GM21576 (cell line): ENCODE measurements at regions not wholly inside any gene's neighbourhood (a gene's known extent, or its start where the extent isn't known, plus 50 kb on each side); places are given as distances from the start of the nearest gene placed in this dataset.
"Not testable (repeated sequence)": the region's sequence is repeated elsewhere in the genome, so short reads cannot be mapped to it uniquely, and the experiment has no call there.

Experiments
- ATAC-seq: cut with Tn5 transposase; IDR thresholded peaks from one replicate; pipeline ENCODE4 v1.9.1; 2021; ENCODE audit warnings: mild to moderate bottlenecking, moderate library complexity; ENCODE audit not compliant: unreplicated experiment

- not testable (repeated sequence) for ATAC-seq
Measured at GRCh38 chr4:119437515-119437914, 115.6 kb upstream of the FABP2 start.

GRCh38 chr4:119408561-119409224, 86.8 kb upstream of the FABP2 start:
- not testable (repeated sequence) for ATAC-seq

- ATAC-seq = not testable (repeated sequence)
Measured at GRCh38 chr4:119406721-119407460, 85.0 kb upstream of the FABP2 start.

GRCh38 chr4:119406041-119406440, 84.1 kb upstream of the FABP2 start:
- ATAC-seq = not testable (repeated sequence)

- ATAC-seq = peak; percentile 94
Measured at GRCh38 chr4:119402322-119403308, 80.7 kb upstream of the FABP2 start.

GRCh38 chr4:119395701-119396100, 73.8 kb upstream of the FABP2 start:
- ATAC-seq = not testable (repeated sequence)

- no peak for ATAC-seq
Measured at GRCh38 chr4:119394826-119395225, 72.9 kb upstream of the FABP2 start.

- ATAC-seq = not testable (repeated sequence)
Measured at GRCh38 chr4:119388791-119389190, 66.9 kb upstream of the FABP2 start.

- ATAC-seq = not testable (repeated sequence)
Measured at GRCh38 chr4:119374616-119375015, 52.7 kb upstream of the FABP2 start.

GRCh38 chr4:119372316-119373062, 50.6 kb upstream of the FABP2 start:
- not testable (repeated sequence) for ATAC-seq
